ENCODE measurements at regions not wholly inside any gene's neighbourhood (a gene's known extent, or its start where the extent isn't known, plus 50 kb on each side); places are given as distances from the start of the nearest gene placed in this dataset.
"Not testable (repeated sequence)": the region's sequence is repeated elsewhere in the genome, so short reads cannot be mapped to it uniquely, and the experiment has no call there.

GRCh38 chr2:75381032-75381431, 179.7 kb downstream of the EVA1A start:
- no peak for DNase-seq

DNA sequence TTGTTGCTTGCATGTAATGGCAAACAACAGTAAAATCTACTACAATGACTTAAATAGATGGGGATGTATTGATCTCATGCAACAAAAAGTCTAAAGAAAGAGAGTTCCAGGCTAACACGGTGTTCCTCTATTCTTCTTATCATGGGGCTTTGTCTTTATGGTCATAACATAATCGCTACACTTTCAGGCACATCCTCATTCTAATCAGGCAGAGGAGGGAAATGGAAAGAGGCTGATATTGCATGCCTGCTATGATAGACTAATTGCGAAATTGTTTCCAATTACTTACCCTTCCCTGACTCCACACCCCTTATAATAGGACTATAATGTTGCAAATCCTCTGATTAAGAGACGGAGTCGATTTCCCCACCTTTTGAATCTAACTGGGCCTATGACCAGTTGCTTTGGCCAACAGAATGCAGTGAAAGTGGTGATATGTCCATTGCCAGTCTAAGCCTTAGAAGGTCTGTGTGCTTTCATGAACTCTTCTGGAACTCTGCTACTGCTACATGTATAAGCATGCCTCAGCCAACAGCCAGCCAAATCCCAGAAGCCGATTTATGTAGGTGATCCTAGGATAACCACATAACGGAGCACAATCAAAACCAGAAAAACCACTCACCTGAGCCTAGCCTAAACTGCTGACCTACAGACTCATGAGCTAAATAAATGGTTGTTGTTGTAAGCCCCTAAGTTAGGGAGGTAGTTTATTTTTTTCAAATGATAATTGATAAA, 180.3 kb upstream of the TACR1 start:
- DNase-seq = no peak

DNA sequence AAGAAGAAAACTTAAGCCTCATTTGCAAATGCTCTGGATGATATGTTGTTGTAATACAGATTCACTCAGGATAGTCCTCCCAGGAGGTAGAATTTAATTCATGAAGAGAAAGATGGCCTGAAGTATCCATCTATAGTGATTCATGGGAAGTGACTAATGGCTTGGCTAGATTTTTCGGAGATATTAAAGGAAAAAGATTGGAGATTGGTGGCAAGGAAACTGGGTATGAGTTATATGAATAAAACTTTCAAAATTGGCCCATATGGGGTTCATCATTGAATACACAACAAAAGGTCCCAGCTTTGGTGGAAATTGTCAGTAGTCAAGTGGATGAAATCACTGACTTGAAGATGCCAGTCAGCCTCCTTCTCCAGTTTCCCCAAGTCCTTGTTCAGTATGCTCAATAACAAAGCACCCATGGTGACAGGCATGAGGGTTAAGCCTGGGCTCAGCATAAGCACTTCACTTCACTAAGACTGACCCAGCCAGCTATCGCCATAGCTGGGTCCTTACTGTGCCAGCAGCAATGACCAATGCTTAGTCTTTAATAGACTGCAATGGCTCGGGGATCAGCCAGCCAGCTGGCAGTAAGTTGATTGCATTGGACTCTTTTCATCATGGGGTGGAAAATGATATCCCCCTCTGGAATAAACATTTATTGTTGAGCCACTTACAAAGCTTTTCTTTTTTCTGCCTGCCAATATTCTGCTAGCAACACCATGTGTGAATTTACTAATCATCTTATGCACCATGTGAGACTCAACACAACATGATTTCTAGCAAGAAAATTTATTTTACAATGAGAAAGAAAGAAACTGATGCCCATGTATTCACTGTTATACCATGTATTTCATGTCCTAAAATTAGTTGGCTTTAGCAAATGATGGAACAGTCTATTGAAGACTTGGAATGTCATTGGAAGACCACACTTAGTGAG, 176.6 kb upstream of the TACR1 start:
- DNase-seq = no peak

- DNase-seq = not testable (repeated sequence)
Observed at GRCh38 chr2:75374414-75374957, 175.2 kb upstream of the TACR1 start.

DNA sequence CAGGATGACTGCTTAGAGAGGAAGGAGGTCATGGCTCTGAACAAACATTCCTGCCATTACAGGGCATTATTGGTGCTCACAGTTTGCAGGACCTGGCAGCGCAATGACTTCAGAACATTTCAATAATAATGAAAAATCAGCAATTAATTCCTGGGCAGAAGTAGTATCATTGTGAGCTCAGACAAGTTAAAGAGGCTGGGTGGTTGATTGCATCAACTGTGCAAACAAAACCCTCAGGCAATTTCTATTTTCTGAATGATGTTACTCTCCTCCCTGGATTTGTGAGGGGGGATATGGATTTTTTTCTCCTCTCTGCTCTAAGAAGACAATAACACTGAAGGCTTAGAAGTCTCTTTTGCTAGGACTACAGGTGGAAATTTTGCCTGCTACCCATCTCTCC, 168.1 kb upstream of the TACR1 start:
- DNase-seq = no peak

GRCh38 chr2:75361486-75361885, 162.2 kb upstream of the TACR1 start:
- no peak for DNase-seq

DNA sequence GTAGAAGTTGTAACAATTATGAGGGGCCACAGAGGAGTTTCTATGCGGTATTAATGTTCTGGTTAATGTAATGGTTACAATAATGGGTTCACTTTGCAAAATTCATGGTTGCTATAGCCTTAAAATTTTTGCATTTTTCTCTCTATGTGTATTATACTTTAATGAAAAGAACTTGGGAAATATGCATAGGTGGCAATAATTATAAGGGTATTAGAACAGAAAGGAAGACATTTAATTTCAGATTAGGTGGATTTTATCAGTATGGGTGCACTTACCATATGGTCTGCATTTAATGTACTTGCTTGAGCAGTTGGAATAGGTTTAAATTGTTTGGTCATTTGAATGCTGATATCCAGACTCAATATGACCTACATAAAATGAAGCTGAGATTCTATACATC, 161.6 kb upstream of the TACR1 start:
- no peak for DNase-seq

DNA sequence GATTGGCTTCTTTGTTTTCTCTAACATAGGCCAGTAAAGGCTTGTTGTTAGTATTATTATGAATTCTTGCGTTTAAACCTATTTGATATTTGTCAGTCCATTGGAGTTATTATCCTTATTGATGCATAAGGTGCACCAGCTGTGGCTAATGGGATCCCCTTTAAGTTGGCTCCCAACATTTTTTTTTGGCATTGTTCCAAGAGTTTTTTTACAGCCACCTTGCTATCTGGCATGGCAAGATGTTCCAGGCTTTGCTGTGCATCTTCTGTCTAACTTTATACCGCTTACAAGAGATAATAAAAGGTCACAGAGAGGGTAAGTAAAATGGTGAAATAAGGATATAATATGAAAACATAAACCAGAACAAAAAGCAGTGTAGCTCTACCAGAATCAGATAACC, 157.5 kb upstream of the TACR1 start:
- DNase-seq = no peak

DNA sequence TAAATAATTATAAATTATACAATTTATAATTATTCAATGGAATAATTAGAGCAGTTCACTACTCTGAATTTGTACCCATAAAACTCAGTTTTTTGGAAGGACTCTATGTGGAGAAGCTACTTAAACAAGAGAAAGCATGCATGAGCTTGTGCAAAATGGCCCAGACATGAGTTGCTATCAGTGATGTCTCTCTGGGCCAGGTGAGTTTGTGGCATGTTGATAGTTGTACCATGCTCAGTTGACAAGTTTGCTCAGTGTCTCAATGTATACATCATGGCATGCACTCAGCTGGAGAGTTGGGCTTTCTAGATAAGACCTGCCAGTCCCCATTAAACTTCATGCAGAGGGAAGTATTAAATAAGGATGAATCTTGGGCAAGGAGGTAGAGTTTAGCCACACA, 153.8 kb upstream of the TACR1 start:
- no peak for DNase-seq

GRCh38 chr2:75348307-75348706, 149.0 kb upstream of the TACR1 start:
- DNase-seq = no peak

- no peak for DNase-seq
Observed at GRCh38 chr2:75344146-75344545, 144.8 kb upstream of the TACR1 start.

GRCh38 chr2:75342504-75343175, 143.3 kb upstream of the TACR1 start:
- no peak for DNase-seq

DNA sequence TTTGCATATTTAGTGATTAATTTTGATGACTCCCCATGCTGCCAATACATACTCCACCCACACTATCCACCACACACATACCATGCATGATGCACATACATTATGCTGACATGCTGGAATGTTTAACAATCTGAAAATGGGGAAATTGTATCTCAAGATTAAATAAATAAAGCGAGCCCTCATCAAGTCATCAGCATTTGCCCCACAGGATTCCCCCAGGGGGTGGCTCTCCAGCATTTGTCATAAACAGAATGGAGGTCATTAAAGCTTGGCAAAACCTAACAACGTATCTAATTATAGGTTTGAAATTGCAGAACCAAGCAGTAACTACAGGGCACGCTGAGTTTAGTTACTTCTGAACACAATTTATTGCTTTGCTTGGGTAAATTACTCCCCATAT, 141.2 kb upstream of the TACR1 start:
- DNase-seq = no peak

GRCh38 chr2:75338461-75338860, 139.1 kb upstream of the TACR1 start:
- no peak for DNase-seq

DNA sequence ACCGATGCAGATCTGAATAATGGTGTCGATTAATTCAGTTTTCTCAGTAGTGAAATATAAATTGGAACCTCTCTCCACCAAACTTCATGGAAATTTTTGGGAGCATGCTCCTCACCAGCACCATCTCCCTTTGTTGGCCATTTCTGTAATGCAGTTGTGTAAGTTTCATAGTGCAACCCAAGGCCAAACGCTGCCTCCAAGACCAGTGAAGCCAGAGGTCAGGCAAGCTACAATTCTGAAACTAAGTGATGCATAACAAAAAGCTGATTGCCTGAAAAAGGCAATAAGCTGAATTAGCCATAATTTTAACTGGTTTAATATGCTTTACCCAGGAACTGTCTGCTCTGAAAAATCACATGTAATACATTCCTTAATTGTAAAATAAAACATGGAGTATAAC, 138.3 kb upstream of the TACR1 start:
- DNase-seq = no peak

DNA sequence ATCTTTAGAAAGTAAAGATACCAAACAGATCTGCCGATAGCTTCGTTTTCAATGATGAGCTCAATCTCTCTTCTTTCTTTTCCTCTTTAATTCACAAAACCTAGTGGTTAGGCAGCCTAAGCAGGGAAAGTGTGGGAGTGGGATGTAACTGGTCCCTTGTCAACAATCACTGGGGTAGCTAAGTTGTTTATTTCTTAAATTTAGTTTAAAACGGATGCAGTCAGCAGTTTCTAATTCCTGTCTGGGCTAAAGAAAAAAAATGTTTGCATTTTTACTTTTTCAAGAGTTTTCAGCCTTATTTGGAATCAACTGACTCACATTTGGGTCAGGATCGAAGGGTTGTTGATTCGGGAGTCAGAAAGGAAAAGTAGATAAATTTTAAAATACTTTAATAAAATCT, 137.7 kb upstream of the TACR1 start:
- no peak for DNase-seq

- no peak for DNase-seq
Observed at GRCh38 chr2:75336451-75336850, 137.1 kb upstream of the TACR1 start.

GRCh38 chr2:75334076-75334475, 134.8 kb upstream of the TACR1 start:
- no peak for DNase-seq

DNA sequence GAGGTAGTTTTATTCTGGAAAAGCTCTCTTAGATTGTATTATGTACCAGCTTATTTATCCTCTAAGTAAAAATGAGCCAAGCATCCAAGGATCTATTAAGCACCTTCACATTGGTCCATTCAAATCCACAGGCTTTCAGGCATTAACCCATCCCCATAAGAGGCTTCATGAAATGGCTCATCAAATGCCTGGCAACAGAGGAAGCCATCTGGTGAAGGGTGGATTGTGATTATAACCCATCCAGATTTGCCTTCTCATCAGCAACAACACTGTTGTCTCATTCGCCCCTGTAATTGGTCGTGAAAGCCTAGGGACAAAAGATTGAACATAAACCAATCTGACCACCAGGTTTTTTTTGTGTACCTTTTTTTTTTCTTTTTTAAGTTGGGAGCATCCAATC, 134.3 kb upstream of the TACR1 start:
- DNase-seq = no peak

GRCh38 chr2:75328156-75328555, 128.8 kb upstream of the TACR1 start:
- no peak for DNase-seq

- no peak for DNase-seq
Observed at GRCh38 chr2:75327334-75327733, 128.0 kb upstream of the TACR1 start.

DNA sequence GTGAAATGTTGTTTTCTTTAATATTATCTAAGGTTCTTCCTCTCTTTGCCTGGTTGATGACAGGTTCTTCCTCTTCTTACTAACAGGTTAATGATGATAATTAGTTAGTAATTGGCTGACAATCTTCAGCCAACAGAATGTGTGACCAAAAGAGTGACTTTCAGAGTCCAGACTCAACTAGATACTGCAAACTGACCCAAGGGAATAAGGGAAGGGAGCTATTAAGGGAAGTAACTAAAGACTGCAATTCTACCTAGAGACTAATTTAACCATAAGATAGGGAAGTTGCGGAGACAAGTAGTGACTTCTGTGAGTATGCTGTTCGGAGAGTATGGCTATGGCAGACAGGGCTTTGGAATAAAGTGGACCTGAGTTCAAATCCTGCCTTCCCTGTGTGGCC, 127.3 kb upstream of the TACR1 start:
- DNase-seq = no peak

DNA sequence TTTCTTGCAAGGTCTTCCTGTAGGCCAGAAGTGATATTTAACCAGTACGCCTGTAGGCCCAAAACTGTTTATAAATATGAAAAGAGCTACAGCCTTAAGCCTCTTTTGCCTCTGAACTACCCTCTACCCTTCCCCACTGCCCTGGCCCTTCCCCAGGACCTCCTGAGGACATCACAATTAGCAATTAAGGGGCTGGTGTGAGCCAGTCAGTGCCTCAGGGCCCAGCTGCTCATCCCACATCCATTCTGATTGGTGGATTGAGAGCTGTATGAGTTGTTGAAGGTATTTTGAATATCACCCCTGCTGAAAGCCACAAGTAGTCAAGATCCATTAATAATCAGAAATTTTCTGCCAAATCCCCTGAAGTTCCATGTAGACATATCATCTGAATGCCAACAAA, 126.3 kb upstream of the TACR1 start:
- no peak for DNase-seq
